HG03571 (cell line): ENCODE measurements at regions not wholly inside any gene's neighbourhood (a gene's known extent, or its start where the extent isn't known, plus 50 kb on each side); places are given as distances from the start of the nearest gene placed in this dataset.
"Not testable (repeated sequence)": the region's sequence is repeated elsewhere in the genome, so short reads cannot be mapped to it uniquely, and the experiment has no call there.

ENCODE experiments used
- ATAC-seq: cut with Tn5 transposase; IDR thresholded peaks from one replicate; pipeline ENCODE4 v1.9.1; 2021; ENCODE audit not compliant: unreplicated experiment

GRCh38 chr16:29173371-29174305 is 188.8 kb downstream of the LAT start:
- ATAC-seq: not testable (repeated sequence)

GRCh38 chr16:29172098-29172724 is 187.4 kb downstream of the LAT start:
- ATAC-seq: not testable (repeated sequence)

GRCh38 chr16:29171296-29171695 is 186.4 kb downstream of the LAT start:
- ATAC-seq: not testable (repeated sequence)

GRCh38 chr16:29170393-29171119 is 185.7 kb downstream of the LAT start:
- not testable (repeated sequence) for ATAC-seq

GRCh38 chr16:29169295-29169994 is 184.6 kb downstream of the LAT start:
- ATAC-seq: not testable (repeated sequence)

- ATAC-seq: not testable (repeated sequence)
Observed at GRCh38 chr16:29168515-29169259, 183.8 kb downstream of the LAT start.

- ATAC-seq: not testable (repeated sequence)
Observed at GRCh38 chr16:29164442-29165089, 179.7 kb downstream of the LAT start.

GRCh38 chr16:29160171-29160570 is 175.3 kb downstream of the LAT start:
- ATAC-seq: not testable (repeated sequence)

- not testable (repeated sequence) for ATAC-seq
Observed at GRCh38 chr16:29159603-29160002, 174.8 kb downstream of the LAT start.

- no peak for ATAC-seq
Observed at GRCh38 chr16:29158785-29159184, 173.9 kb downstream of the LAT start.

GRCh38 chr16:29158031-29158784 is 173.4 kb downstream of the LAT start:
- not testable (repeated sequence) for ATAC-seq

- not testable (repeated sequence) for ATAC-seq
Observed at GRCh38 chr16:29157051-29157923, 172.4 kb downstream of the LAT start.

- no peak for ATAC-seq
Observed at GRCh38 chr16:29156511-29156910, 171.7 kb downstream of the LAT start.

GRCh38 chr16:29155866-29156200 is 171.0 kb downstream of the LAT start:
- not testable (repeated sequence) for ATAC-seq

GRCh38 chr16:29155131-29155865 is 170.4 kb downstream of the LAT start:
- not testable (repeated sequence) for ATAC-seq

- ATAC-seq: no peak
Observed at GRCh38 chr16:29154676-29155121, 169.8 kb downstream of the LAT start.

- no peak for ATAC-seq
Observed at GRCh38 chr16:29154088-29154487, 169.2 kb downstream of the LAT start.
